LNCaP clone FGC (cell line): ENCODE measurements at regions not wholly inside any gene's neighbourhood (a gene's known extent, or its start where the extent isn't known, plus 50 kb on each side); places are given as distances from the start of the nearest gene placed in this dataset.

Experiments
- DNase-seq: peaks from one replicate; pipeline ENCODE4 v3.0.0-alpha.2; 2011; ENCODE audit warnings: low read depth
- H3K4me3 ChIP-seq: 2 replicates; pipeline ENCODE4 v1.5.1; 2011; ENCODE audit warnings: mild to moderate bottlenecking, low read depth, low read length, control low read depth
- TF ChIP-seq, protein P1 (sequence below): IDR thresholded peaks from 2 replicates; pipeline ENCODE4 v1.5.1; 2012; ENCODE audit warnings: mild to moderate bottlenecking; ENCODE audit not compliant: control insufficient read depth, insufficient read depth; ENCODE audit errors: extremely low read depth

DNA sequence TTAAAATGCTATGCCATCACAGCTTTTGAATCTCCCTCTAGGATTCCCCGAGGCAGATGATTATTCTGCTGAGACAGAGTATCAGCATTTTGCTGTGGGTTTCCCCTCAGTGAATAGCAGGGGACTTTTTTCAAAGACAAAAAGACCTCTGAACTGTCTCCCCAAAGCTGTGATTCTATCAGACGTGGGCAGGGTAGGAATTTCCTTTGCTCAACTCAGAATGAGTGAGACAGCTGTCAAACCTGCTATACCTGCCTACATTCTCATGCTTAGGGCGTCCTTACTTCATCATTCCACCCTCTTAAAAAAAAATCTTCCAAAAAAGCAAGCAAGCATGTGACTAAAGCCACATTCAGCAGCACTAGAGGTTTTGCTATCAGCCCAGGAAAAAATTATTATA, 147.6 kb upstream of the FAM83B start:
- TF ChIP-seq, protein P1, sequence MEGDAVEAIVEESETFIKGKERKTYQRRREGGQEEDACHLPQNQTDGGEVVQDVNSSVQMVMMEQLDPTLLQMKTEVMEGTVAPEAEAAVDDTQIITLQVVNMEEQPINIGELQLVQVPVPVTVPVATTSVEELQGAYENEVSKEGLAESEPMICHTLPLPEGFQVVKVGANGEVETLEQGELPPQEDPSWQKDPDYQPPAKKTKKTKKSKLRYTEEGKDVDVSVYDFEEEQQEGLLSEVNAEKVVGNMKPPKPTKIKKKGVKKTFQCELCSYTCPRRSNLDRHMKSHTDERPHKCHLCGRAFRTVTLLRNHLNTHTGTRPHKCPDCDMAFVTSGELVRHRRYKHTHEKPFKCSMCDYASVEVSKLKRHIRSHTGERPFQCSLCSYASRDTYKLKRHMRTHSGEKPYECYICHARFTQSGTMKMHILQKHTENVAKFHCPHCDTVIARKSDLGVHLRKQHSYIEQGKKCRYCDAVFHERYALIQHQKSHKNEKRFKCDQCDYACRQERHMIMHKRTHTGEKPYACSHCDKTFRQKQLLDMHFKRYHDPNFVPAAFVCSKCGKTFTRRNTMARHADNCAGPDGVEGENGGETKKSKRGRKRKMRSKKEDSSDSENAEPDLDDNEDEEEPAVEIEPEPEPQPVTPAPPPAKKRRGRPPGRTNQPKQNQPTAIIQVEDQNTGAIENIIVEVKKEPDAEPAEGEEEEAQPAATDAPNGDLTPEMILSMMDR: no peak
- no peak overlapping the region for H3K4me3 ChIP-seq
- no peak for DNase-seq

DNA sequence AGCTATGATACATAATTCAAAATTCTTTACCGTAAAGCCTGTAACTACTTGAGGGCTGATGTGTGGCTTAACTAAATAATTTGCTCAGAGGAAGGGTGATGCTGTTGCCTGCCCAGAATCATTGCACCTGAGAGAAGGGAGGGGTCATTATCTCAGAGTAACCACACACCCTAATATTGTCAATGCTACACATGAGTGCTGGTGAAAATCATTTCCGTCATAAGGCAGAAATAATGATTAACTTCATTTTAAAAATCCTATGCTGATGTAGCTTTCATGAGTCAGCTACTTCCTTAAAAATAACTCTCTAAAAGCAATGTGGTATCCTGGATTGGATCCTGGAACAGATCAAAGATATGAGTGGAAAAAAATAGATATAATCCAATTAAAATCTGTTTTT, 146.4 kb upstream of the FAM83B start:
- H3K4me3 ChIP-seq: no peak overlapping the region
- DNase-seq: no peak
- TF ChIP-seq, protein P1: no peak

DNA sequence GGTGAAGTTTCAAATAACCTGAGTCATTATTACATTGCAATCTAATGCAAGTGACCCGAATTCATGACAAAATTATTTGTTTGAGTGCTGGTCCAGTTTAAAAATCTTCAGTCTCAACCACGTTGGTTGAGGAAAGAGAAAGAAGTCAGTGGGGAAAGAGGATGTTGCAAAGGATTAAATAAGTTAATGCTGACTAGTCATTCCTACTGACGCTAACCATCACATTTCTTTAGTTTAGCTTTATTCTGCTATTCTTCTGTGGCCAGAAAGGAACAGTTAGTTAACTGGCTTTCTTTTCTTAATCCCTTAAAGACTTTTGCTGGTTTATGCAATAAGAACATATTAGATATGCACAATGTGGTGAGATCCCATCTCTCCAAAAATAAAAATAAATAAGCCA, 143.8 kb upstream of the FAM83B start:
- no peak overlapping the region for H3K4me3 ChIP-seq

DNA sequence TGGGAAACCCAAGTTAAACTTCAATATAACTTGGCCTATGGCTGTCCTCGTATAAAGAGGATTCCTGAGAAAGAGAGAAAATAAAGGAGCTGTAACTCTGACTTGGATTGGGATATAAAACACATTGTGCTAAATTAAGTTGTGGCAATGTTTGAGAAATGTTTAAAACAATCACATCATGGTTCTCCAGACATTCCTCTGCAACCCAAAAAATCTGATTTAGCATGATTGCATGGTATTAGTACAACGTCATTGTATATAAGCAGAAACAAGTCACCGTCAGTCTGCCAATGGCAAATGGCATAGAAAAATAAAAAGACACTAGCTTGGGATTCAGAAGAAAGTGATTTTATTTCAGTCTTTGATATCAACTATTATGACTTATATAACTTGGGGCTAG, 140.2 kb upstream of the FAM83B start:
- H3K4me3 ChIP-seq: no peak overlapping the region
- TF ChIP-seq, protein P1: no peak
- no peak for DNase-seq

More for the DNA sequence above, 143.8 kb upstream of the FAM83B start:
- DNase-seq: no peak
- TF ChIP-seq, protein P1: no peak

DNA sequence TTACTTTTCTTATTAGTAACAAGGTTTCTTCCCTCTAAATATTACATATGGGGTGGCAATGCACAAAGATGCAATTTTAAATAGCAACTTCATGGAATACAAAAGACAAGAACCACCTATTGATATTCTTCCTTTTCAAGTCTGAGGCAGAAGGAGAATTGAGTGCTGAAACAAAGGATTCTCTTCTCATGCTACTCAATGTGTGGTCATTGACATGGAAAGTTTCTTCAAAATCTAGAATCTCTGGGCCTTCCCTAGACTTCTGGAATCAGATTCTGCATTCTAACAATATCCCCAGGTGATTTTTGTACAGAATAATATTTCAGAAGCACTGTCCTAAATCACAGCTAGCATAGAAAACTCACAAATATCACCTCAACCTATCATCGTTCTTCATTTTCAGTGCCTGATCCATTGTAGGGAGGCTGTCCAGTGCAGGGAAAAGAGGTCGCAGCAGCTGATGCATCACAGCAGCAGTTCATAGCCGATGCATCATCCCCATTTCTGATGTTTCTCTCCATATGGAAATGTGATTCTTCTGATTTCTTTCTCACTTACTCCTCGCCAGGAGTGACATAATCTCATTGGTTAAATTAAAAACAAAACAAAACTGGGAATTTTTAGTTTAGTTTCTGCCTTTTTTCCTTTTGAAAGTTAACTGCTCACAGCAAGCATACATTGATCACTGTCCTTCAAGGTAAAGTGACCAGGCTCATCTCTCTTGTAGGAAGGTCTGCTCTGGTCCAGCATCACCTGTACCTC, 139.5 kb upstream of the FAM83B start:
- no peak overlapping the region for H3K4me3 ChIP-seq
- TF ChIP-seq, protein P1: no peak
- no peak for DNase-seq

DNA sequence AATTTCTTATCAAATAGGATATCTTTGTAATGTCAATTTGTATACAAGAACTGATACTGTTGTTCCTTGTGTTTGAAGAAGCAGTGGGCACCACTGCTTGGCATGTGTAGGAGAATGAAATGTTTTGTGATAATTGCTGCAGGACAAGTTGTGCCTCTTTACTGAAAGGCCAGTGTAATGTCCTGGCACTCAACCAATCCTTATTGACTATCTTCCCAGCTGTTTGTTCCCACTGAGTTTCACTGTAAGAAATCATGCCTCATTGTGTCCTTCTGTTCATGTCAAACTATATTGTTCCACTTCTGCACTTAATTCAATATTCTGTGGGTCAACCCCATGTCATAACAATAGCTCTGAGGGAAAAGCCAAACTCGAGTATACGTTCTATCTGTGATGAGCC, 136.1 kb upstream of the FAM83B start:
- no peak overlapping the region for H3K4me3 ChIP-seq
- DNase-seq: peak; percentile 39
- TF ChIP-seq, protein P1: no peak

DNA sequence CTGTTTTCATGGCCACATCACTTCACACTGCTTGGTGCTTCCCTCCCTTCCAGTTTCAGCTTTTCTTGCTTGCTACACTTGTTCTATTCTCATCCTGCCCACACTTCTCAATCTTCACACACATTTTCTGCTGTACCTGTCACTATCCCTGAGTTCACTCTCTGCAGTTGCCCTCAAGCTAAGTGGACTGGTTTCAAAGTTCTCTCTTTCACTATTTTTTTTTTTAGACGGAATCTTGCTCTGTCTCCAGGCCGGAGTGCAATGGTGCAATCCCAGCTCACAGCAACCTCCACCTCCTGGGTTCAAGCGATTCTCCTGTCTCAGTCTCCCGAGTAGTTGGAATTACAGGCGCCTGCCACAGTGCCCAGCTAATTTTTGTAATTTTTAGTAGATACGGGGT, 130.6 kb upstream of the FAM83B start:
- no peak for DNase-seq
- no peak overlapping the region for H3K4me3 ChIP-seq
- TF ChIP-seq, protein P1: no peak
